Neutrophil (primary cell): ENCODE measurements at regions not wholly inside any gene's neighbourhood (a gene's known extent, or its start where the extent isn't known, plus 50 kb on each side); places are given as distances from the start of the nearest gene placed in this dataset.

Source experiments
- H3K27ac ChIP-seq: fragments of 200-600 bp; sonication (generic); 2 replicates; pipeline ENCODE4 v1.5.1; 2016; ENCODE audit warnings: mild to moderate bottlenecking, moderate library complexity
- H3K27me3 ChIP-seq: fragments of 200-600 bp; sonication (generic); 2 replicates; pipeline ENCODE4 v1.6.0; 2016; ENCODE audit warnings: mild to moderate bottlenecking
- H3K36me3 ChIP-seq: fragments of 200-600 bp; sonication (generic); 2 replicates; pipeline ENCODE4 v1.5.1; 2017
- H3K4me1 ChIP-seq, 2 experiments: fragments of 200-600 bp in 1 of 2; sonication (generic) in 1 of 2; 1 replicate in 1 of 2; 2 replicates in 1 of 2; pipeline versions ENCODE4 v1.5.1 to v1.6.1; 2013 to 2016; ENCODE audit warnings: low read depth in 1 of 2, low read length in 1 of 2, mild to moderate bottlenecking in 1 of 2, moderate library complexity in 1 of 2; ENCODE audit not compliant: control insufficient read depth in 1 of 2, insufficient read depth in 1 of 2
- H3K4me3 ChIP-seq, 2 experiments: fragments of 200-600 bp in 1 of 2; sonication (generic) in 1 of 2; 1 replicate in 1 of 2; 2 replicates in 1 of 2; pipeline ENCODE4 v1.5.1; 2013 to 2016; ENCODE audit warnings: low read depth in 1 of 2, low read length in 1 of 2, mild to moderate bottlenecking in 1 of 2, moderate library complexity in 1 of 2
- H3K9me3 ChIP-seq: fragments of 200-600 bp; sonication (generic); 2 replicates; pipeline ENCODE4 v1.5.1; 2016
- TF ChIP-seq, protein P1 (sequence below): fragments of 200-600 bp; sonication (generic); IDR thresholded peaks from 2 replicates; pipeline ENCODE4 v1.5.1; 2016; ENCODE audit warnings: antibody characterized with exemption

DNA sequence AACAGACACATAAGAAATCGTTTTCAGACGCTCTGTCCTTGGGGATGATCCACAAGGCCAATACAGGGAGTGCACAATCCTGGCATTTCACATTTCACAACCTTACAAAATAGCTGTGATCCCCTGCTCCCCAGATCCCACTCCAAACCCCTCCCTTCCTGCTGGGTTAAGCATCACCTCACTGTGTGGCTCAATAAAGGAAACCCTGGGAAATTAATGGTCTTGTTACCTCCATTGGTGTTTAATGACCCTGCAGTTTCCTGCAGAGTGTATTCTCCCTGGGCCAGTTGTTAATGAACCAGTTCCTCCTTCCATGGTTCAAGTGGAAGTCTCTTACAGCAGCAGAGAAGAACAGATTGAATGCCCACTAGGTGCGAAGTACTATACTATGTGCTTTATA, 334.7 kb downstream of the OMA1 start:
- Histone ChIP-seq H3K4me3 (no peak overlapping the region), H3K4me1 (no peaks in the 10 kb centered on the region), H3K36me3 (no peaks in the 10 kb centered on the region), H3K9me3 (no peaks in the 10 kb centered on the region), H3K27ac (no peak overlapping the region), H3K27me3 (no peaks in the 10 kb centered on the region)
- TF ChIP-seq, protein P1, sequence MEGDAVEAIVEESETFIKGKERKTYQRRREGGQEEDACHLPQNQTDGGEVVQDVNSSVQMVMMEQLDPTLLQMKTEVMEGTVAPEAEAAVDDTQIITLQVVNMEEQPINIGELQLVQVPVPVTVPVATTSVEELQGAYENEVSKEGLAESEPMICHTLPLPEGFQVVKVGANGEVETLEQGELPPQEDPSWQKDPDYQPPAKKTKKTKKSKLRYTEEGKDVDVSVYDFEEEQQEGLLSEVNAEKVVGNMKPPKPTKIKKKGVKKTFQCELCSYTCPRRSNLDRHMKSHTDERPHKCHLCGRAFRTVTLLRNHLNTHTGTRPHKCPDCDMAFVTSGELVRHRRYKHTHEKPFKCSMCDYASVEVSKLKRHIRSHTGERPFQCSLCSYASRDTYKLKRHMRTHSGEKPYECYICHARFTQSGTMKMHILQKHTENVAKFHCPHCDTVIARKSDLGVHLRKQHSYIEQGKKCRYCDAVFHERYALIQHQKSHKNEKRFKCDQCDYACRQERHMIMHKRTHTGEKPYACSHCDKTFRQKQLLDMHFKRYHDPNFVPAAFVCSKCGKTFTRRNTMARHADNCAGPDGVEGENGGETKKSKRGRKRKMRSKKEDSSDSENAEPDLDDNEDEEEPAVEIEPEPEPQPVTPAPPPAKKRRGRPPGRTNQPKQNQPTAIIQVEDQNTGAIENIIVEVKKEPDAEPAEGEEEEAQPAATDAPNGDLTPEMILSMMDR: no peak

DNA sequence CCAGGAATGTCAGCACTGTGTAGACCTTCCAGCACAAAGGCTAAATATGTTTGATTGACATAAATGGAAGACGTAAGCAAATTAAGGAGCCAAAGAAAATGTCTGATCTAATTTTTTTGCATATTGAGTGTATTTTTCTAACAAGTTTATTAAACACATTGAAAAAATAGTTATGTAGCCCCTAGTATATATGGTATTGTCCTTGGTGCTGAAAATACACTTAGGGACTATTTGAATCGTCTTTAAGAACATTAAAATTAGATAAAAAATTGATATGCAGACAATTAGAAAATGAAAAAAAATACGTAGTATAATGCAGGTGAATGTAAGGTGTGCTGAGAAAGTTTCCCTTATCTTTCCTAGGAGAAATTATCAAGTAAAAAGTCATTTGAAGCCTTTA, 337.0 kb downstream of the OMA1 start:
- TF ChIP-seq, protein P1: no peak
- H3K36me3 ChIP-seq: no peaks in the 10 kb centered on the region

DNA sequence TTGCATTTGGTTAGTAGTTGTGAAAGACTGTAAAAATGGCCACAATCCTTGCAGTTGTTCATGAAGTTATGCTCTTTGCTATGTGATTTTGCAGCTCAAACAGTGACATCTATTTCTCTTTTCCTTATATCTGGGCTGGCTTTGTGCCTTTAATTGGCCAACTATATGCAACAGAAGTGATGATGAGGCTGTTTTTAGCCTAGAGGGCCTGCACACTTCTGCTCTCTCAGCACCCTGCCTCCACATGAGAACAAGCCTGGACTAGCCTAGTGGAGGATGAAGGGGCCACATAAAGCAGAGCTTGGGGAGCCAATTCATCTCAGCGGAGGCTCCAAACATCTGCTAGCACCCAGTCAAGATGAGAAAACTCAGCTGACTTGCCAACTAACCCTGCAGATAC, 339.8 kb downstream of the OMA1 start:
- TF ChIP-seq, protein P1: no peak

More for the DNA sequence above, 337.0 kb downstream of the OMA1 start:
- no peaks in the 10 kb centered on the region for H3K4me1 ChIP-seq
- no peaks in the 10 kb centered on the region for H3K27me3 ChIP-seq
- H3K4me3 ChIP-seq: no peak overlapping the region
- no peak overlapping the region for H3K27ac ChIP-seq
- no peaks in the 10 kb centered on the region for H3K9me3 ChIP-seq

DNA sequence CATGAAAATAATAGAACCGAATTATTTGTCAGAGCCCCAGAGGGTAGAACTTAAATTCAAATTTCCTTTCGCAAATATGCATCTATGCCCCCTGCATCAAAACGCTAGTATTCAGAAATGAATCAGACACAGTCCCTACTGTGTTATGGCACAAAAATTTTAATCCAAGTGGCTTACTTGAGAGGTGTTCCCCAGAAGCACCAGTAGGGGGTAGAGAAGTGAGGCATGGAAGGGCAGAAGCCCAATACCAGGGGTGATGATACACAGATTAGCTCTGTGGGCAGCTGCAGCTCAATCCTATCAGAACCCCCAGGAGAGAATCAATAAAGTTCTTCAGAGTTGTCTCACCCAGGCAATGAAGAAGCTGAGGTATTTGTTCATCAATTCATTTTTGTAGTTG, 342.2 kb downstream of the OMA1 start:
- Histone ChIP-seq H3K9me3 (no peaks in the 10 kb centered on the region), H3K36me3 (no peaks in the 10 kb centered on the region), H3K4me1 (no peaks in the 10 kb centered on the region), H3K27me3 (no peaks in the 10 kb centered on the region), H3K4me3 (no peak overlapping the region), H3K27ac (no peak overlapping the region)
- TF ChIP-seq, protein P1: no peak

More for the DNA sequence above, 339.8 kb downstream of the OMA1 start:
- H3K27ac ChIP-seq: no peak overlapping the region
- no peaks in the 10 kb centered on the region for H3K4me1 ChIP-seq
- no peaks in the 10 kb centered on the region for H3K9me3 ChIP-seq
- no peak overlapping the region for H3K4me3 ChIP-seq
- H3K27me3 ChIP-seq: no peaks in the 10 kb centered on the region
- H3K36me3 ChIP-seq: no peaks in the 10 kb centered on the region

DNA sequence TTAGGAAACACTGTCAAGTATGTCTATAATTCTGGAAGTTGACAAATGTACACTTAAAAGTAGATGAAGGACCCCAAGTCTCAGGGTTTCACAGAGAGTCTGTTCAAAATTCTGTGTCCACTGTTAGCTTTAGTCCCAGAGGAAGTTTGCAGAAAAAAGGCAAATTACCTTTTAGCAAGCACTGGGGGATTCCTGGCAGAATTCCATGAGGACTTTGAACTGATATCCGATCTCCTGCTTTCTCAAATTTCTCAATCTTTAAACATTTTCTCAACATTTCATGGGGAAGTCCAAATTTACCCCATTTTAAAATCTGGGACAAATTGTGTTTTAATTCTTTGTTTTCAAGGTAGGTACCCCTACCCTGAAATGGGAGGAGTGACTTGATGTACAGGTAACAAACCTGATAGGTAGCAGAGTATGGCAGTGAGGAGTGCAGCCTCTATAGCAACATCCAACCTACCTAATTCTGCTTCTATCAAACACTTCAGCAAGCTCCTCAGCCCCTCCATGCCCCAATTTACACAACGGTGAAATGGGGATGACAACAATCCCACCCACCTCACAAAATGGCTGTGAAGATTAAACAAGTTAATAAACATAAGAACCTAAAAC, 344.9 kb downstream of the OMA1 start:
- TF ChIP-seq, protein P1: no peak
- H3K4me1 ChIP-seq: no peaks in the 10 kb centered on the region
- no peaks in the 10 kb centered on the region for H3K9me3 ChIP-seq
- no peak overlapping the region for H3K27ac ChIP-seq
- no peaks in the 10 kb centered on the region for H3K27me3 ChIP-seq
- H3K4me3 ChIP-seq: no peak overlapping the region
- H3K36me3 ChIP-seq: no peaks in the 10 kb centered on the region
